HCT116 (cell line): ENCODE measurements at regions not wholly inside any gene's neighbourhood (a gene's known extent, or its start where the extent isn't known, plus 50 kb on each side); places are given as distances from the start of the nearest gene placed in this dataset.

Source experiments
- ATAC-seq: fragments of 200-7000 bp; cut with Tn5 transposase; 2 replicates; pipeline ENCODE4 v1.9.1; 2020; ENCODE audit warnings: mild to moderate bottlenecking, moderate library complexity
- BruUV-seq: library from RNA; stranded (reverse); fragments of 400-500 nt; replicated peaks from 2 replicates; lab custom pipeline; 2021; lab: Mats Ljungman, UMichigan
- CTCF ChIA-PET: fragments of 300-600 bp; sonication (Branson Sonifier 250); formaldehyde crosslinking; loops from one replicate; lab custom pipeline; 2021; ENCODE audit warnings: antibody characterized with exemption; lab: Charles Lee
- POLR2A ChIA-PET: fragments of 300-600, 350-600 bp; sonication (Branson Sonifier 250); formaldehyde crosslinking; loops from one replicate; lab custom pipeline; 2021; ENCODE audit warnings: antibody characterized with exemption; lab: Charles Lee
- RAD21 ChIA-PET, 2 experiments: fragments of 300-600 bp; sonication (Branson Sonifier 250); formaldehyde crosslinking; loops; one replicate each; lab custom pipeline; 2023; ENCODE audit warnings: low total read pairs in 2 of 2; ENCODE audit not compliant: uncharacterized antibody in 2 of 2, unreplicated experiment in 2 of 2, low non-redundant PET in 1 of 2; lab: Charles Lee
- DNase-seq: peaks from one replicate; pipeline ENCODE4 v3.0.0-alpha.2; 2010; ENCODE audit warnings: low read depth, low spot score
- H2AFZ ChIP-seq: fragments of 200-600 bp; shearing (Covaris generic), sonication (generic); 2 replicates; pipeline ENCODE4 v1.6.1; 2017; ENCODE audit warnings: low read depth, mixed run types, mixed read lengths, antibody characterized with exemption, low read length; ENCODE audit not compliant: poor library complexity, severe bottlenecking
- H3K27ac ChIP-seq: 2 replicates; pipeline ENCODE4 v1.5.1; 2012; ENCODE audit warnings: low read depth, low read length
- H3K27me3 ChIP-seq: fragments of 200-600 bp; sonication (generic); 2 replicates; pipeline ENCODE4 v1.6.1; 2016; ENCODE audit warnings: mixed run types, low read length, mixed read lengths; ENCODE audit not compliant: insufficient read depth
- H3K36me3 ChIP-seq, 2 experiments: fragments of 200-500 bp in 1 of 2; fragments of 200-600 bp in 1 of 2; sonication (Bioruptor generic) in 1 of 2; sonication (generic) in 1 of 2; 2 replicates each; pipeline versions ENCODE4 v1.5.1 to v1.6.1; 2014 to 2016; ENCODE audit warnings: low read length in 2 of 2, inconsistent platforms in 1 of 2, mixed read lengths in 1 of 2, mixed run types in 1 of 2; ENCODE audit not compliant: insufficient read depth in 2 of 2, control insufficient read depth in 1 of 2
- H3K4me1 ChIP-seq, 2 experiments: fragments of 200-600 bp in 1 of 2; sonication (generic) in 1 of 2; 2 replicates each; pipeline versions ENCODE4 v1.5.1 to v1.6.1; 2012 to 2017; ENCODE audit warnings: low read length in 2 of 2, inconsistent platforms in 1 of 2, mild to moderate bottlenecking in 1 of 2, mixed read lengths in 1 of 2, mixed run types in 1 of 2, moderate library complexity in 1 of 2; ENCODE audit not compliant: insufficient read depth in 2 of 2, control insufficient read depth in 1 of 2
- H3K4me2 ChIP-seq: fragments of 200-600 bp; sonication (generic); 2 replicates; pipeline ENCODE4 v1.6.1; 2017; ENCODE audit warnings: mixed run types, low read length, mixed read lengths
- H3K4me3 ChIP-seq, 2 experiments: fragments of 200-600 bp in 1 of 2; sonication (generic) in 1 of 2; replicated peaks in 1 of 2; 2 replicates each; pipeline ENCODE4 v1.5.1; 2011 to 2016; ENCODE audit warnings: low read length in 2 of 2, control low read depth in 1 of 2, low read depth in 1 of 2, mild to moderate bottlenecking in 1 of 2, mixed read lengths in 1 of 2, mixed run types in 1 of 2
- H3K79me2 ChIP-seq: fragments of 200-600 bp; sonication (generic); 2 replicates; pipeline ENCODE4 v1.6.1; 2017; ENCODE audit warnings: mild to moderate bottlenecking, mixed run types, low read length, moderate library complexity, mixed read lengths; ENCODE audit not compliant: insufficient read depth
- H3K9ac ChIP-seq: fragments of 200-600 bp; sonication (generic); 2 replicates; pipeline ENCODE4 v1.6.1; 2016; ENCODE audit warnings: low read length, mixed read lengths
- H3K9me2 ChIP-seq: fragments of 200-600 bp; sonication (generic), shearing (Covaris generic); 2 replicates; pipeline ENCODE4 v1.6.1; 2017; ENCODE audit warnings: mixed run types, mild to moderate bottlenecking, moderate library complexity; ENCODE audit not compliant: insufficient read depth
- H3K9me3 ChIP-seq, 2 experiments: fragments of 200-500 bp in 1 of 2; fragments of 200-600 bp in 1 of 2; sonication (Bioruptor generic) in 1 of 2; sonication (generic) in 1 of 2; 2 replicates each; pipeline ENCODE4 v1.6.1; 2014 to 2017; ENCODE audit warnings: low read length in 2 of 2, mixed read lengths in 2 of 2, inconsistent platforms in 1 of 2, low read depth in 1 of 2, mild to moderate bottlenecking in 1 of 2, mixed run types in 1 of 2, moderate library complexity in 1 of 2; ENCODE audit not compliant: control insufficient read depth in 1 of 2, insufficient read depth in 1 of 2
- H4K20me1 ChIP-seq: fragments of 200-600 bp; sonication (generic), shearing (Covaris generic); 2 replicates; pipeline ENCODE4 v1.6.1; 2017; ENCODE audit warnings: mixed run types, mild to moderate bottlenecking, moderate library complexity; ENCODE audit not compliant: insufficient read depth
- ATF3 ChIP-seq: IDR thresholded peaks from 2 replicates; pipeline ENCODE4 v1.6.1; 2012
- CBX3 ChIP-seq: IDR thresholded peaks from 2 replicates; pipeline ENCODE4 v1.6.1; 2012; ENCODE audit warnings: low read depth
- CEBPB ChIP-seq: IDR thresholded peaks from 2 replicates; pipeline ENCODE4 v1.6.1; 2012; ENCODE audit warnings: low read depth
- EZH2 ChIP-seq: fragments of 200-600 bp; sonication (generic); IDR thresholded peaks from 2 replicates; pipeline ENCODE4 v1.6.1; 2017; ENCODE audit warnings: antibody characterized with exemption, mixed run types
- EZH2phosphoT487 ChIP-seq: fragments of 200-600 bp; IDR thresholded peaks from 2 replicates; pipeline ENCODE4 v1.6.1; 2018; ENCODE audit warnings: antibody characterized with exemption, borderline replicate concordance
- JUND ChIP-seq: IDR thresholded peaks from 2 replicates; pipeline ENCODE4 v1.6.1; 2012
- POLR2AphosphoS5 ChIP-seq: IDR thresholded peaks from 2 replicates; pipeline ENCODE4 v1.6.1; 2011; ENCODE audit warnings: mild to moderate bottlenecking, low read depth, low read length, moderate library complexity
- SIN3A ChIP-seq: IDR thresholded peaks from 2 replicates; pipeline ENCODE4 v1.6.1; 2012; ENCODE audit warnings: low read depth
- TCF7L2 ChIP-seq: IDR thresholded peaks from 2 replicates; pipeline ENCODE4 v1.7.0; 2011; ENCODE audit warnings: borderline replicate concordance, inconsistent platforms; ENCODE audit not compliant: insufficient read depth, insufficient read length; ENCODE audit errors: extremely low read depth
- YY1 ChIP-seq: IDR thresholded peaks from 2 replicates; pipeline ENCODE4 v1.6.1; 2011; ENCODE audit warnings: low read length, low read depth, moderate library complexity, mild to moderate bottlenecking; ENCODE audit not compliant: insufficient replicate concordance; ENCODE audit errors: extremely low read depth
- ZFX ChIP-seq: fragments of 450-650 bp; IDR thresholded peaks from 2 replicates; pipeline ENCODE4 v1.6.1; 2017
- ZNF274 ChIP-seq: fragments of 200-500 bp; sonication (Bioruptor generic); IDR thresholded peaks from 2 replicates; pipeline ENCODE4 v1.6.1; 2014; ENCODE audit warnings: mild to moderate bottlenecking, low read depth, low read length, inconsistent platforms
- intact Hi-C: fragments of 100-400 bp; cut with micrococcal nuclease; formaldehyde crosslinking; loops from 2 replicates; pipeline ENCODE4 v1.10.0; 2022
- TF ChIP-seq, protein P1 (sequence below), 3 experiments: fragments of 200-600 bp in 1 of 3; sonication (generic) in 1 of 3; IDR thresholded peaks in 2 of 3; conservative IDR thresholded peaks in 1 of 3; 2 replicates each; pipeline ENCODE4 v1.5.1; 2012 to 2017; ENCODE audit warnings: low read depth in 2 of 3, low read length in 2 of 3, antibody characterized with exemption in 1 of 3, borderline replicate concordance in 1 of 3, control low read depth in 1 of 3, mild to moderate bottlenecking in 1 of 3, mixed read lengths in 1 of 3, mixed run types in 1 of 3, moderate library complexity in 1 of 3; ENCODE audit not compliant: insufficient read depth in 1 of 3
- TF ChIP-seq, protein P2 (sequence below): IDR thresholded peaks from 2 replicates; pipeline ENCODE4 v1.6.1; 2012

- Histone ChIP-seq H3K36me3 (no peaks in the 10 kb centered on the region), H3K4me2 (no peak overlapping the region), H3K79me2 (no peaks in the 10 kb centered on the region), H3K9me2 (no peaks in the 10 kb centered on the region), H2AFZ (no peak overlapping the region), H4K20me1 (no peaks in the 10 kb centered on the region), H3K9ac (no peak overlapping the region), H3K27me3 (0 out of 2 replicates have a peak, but pooled peaks cover 5% of the 10 kb centered on the region), H3K4me3 (no peak overlapping the region), H3K27ac (no peak overlapping the region), H3K4me1 (no peaks in the 10 kb centered on the region), H3K9me3 (no peaks in the 10 kb centered on the region)
- TF ChIP-seq ATF3 (no peak), JUND (no peak), SIN3A (no peak), POLR2AphosphoS5 (no peak), EZH2 (no peak), CBX3 (no peak)
- no peak for DNase-seq
- intact Hi-C loops = no loop called here
- RAD21 ChIA-PET = no interaction called here
- no peak for ATAC-seq
- BruUV-seq = no TSS peak
- POLR2A ChIA-PET = no interaction called here
- CTCF ChIA-PET = no interaction called here
Observed at GRCh38 chr13:76796851-76797250, 89.4 kb downstream of the KCTD12 start.

- Histone ChIP-seq H3K9me3 (no peaks in the 10 kb centered on the region), H2AFZ (no peak overlapping the region), H3K9ac (no peak overlapping the region), H3K36me3 (no peaks in the 10 kb centered on the region), H3K27me3 (0 out of 2 replicates have a peak, but pooled peaks cover 5% of the 10 kb centered on the region), H3K4me2 (no peak overlapping the region), H3K79me2 (no peaks in the 10 kb centered on the region), H3K4me3 (no peak overlapping the region), H3K27ac (no peak overlapping the region), H4K20me1 (no peaks in the 10 kb centered on the region), H3K9me2 (no peaks in the 10 kb centered on the region), H3K4me1 (no peaks in the 10 kb centered on the region)
- BruUV-seq = no TSS peak
- DNase-seq (no peak), ATAC-seq (no peak)
- POLR2A ChIA-PET = no interaction called here
- CTCF ChIA-PET = no interaction called here
- RAD21 ChIA-PET = no interaction called here
- intact Hi-C loops = no loop called here
- TF ChIP-seq, protein P1, sequence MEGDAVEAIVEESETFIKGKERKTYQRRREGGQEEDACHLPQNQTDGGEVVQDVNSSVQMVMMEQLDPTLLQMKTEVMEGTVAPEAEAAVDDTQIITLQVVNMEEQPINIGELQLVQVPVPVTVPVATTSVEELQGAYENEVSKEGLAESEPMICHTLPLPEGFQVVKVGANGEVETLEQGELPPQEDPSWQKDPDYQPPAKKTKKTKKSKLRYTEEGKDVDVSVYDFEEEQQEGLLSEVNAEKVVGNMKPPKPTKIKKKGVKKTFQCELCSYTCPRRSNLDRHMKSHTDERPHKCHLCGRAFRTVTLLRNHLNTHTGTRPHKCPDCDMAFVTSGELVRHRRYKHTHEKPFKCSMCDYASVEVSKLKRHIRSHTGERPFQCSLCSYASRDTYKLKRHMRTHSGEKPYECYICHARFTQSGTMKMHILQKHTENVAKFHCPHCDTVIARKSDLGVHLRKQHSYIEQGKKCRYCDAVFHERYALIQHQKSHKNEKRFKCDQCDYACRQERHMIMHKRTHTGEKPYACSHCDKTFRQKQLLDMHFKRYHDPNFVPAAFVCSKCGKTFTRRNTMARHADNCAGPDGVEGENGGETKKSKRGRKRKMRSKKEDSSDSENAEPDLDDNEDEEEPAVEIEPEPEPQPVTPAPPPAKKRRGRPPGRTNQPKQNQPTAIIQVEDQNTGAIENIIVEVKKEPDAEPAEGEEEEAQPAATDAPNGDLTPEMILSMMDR (IDR thresholded peaks at IDR 0.05 in 2 of 3, conservative IDR thresholded peaks at IDR 0.05 in 1 of 3; ENCODE audit: borderline replicate concordance in 1 of 3, insufficient read depth in 1 of 3, low read depth in 2 of 3, low read length in 2 of 3) = no peak
- TF ChIP-seq CBX3 (no peak), YY1 (no peak), SIN3A (no peak), TCF7L2 (no peak), EZH2 (no peak), ZFX (no peak), ZNF274 (no peak), EZH2phosphoT487 (no peak), CEBPB (no peak)
- TF ChIP-seq, protein P2, sequence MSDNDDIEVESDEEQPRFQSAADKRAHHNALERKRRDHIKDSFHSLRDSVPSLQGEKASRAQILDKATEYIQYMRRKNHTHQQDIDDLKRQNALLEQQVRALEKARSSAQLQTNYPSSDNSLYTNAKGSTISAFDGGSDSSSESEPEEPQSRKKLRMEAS = no peak
Observed at GRCh38 chr13:76795701-76796695, 90.2 kb downstream of the KCTD12 start.
